Left hindlimb (tissue), 1 donor: ENCODE measurements at regions not wholly inside any gene's neighbourhood (a gene's known extent, or its start where the extent isn't known, plus 50 kb on each side); places are given as distances from the start of the nearest gene placed in this dataset.
"Not testable (repeated sequence)": the region's sequence is repeated elsewhere in the genome, so short reads cannot be mapped to it uniquely, and the experiment has no call there.

ENCODE experiments used
- DNase-seq: peaks from one replicate; pipeline ENCODE4 v3.0.0-alpha.2; 2018

GRCh38 chr5:13470975-13471374 is 473.5 kb downstream of the DNAH5 start:
- DNase-seq: no peak

- DNase-seq: no peak
These were observed 474.2 kb downstream of the DNAH5 start for GRCh38 chr5:13470263-13470662.

DNA sequence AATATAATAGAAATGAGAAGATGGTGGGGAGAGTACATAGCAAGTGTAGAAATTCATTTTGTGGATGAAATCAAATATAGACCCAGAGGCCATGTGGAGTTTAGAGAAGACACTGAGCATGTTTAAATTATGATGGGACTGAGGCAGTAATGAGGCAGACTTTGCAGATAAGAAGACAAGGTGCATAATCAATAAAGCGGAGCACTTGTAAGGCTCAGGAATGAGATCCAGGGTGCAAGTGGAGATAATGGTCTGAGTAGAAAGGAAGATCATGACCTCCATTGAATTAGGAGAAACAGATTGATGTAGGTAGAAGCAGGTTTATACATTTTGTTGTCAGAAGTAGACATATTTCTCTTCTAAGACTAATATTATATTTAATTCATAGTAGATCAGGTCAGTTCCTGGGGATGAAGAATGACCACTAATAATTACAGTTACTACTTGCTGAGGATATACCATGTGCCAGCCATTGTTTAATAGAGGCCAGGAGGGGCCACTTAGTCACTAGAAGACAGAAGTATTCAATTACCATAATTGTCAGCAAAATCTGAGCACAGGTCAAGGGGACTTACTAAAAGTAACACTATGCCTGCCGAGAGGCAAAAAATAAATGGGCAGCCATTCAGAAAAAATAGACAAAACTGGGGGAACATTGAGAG is 479.8 kb downstream of the DNAH5 start:
- no peak for DNase-seq

DNA sequence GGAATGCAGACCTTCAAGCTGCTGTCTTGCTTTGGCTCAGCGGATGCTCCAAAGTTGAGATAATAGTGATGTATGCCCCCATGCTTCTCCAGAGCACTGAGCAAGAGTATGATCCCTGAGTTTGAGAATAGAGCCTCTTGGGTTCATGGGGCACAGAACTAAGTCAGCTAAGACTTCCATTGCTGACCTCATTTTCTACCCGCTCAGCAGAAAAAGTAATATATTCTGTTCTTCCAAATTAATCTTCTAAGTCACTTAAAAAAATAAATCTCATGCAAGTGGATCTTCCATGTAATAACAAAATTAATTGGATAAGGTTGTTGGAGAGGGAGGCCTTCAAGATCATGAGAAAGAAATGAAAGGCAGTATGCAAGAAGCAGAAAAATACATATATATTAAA is 483.9 kb downstream of the DNAH5 start:
- no peak for DNase-seq

DNA sequence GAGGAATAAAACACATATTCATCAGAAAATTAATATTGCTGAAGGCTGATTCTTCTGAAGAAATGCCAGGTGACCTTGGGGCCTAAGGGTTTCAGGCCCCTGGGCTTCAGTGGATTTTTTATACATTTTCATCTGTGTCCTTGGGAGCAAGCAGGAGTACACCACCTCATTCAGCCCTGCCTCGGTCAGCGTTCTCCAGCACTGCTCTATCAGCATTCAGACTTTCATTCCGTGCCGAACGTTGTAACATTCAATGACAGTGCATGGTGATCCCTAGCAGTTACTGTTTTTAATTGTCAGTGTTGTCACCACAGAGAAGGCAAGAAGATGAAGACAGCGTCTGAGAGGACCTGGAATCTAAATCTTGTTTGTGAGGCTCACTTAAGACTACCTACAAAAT is 490.4 kb downstream of the DNAH5 start:
- no peak for DNase-seq

DNA sequence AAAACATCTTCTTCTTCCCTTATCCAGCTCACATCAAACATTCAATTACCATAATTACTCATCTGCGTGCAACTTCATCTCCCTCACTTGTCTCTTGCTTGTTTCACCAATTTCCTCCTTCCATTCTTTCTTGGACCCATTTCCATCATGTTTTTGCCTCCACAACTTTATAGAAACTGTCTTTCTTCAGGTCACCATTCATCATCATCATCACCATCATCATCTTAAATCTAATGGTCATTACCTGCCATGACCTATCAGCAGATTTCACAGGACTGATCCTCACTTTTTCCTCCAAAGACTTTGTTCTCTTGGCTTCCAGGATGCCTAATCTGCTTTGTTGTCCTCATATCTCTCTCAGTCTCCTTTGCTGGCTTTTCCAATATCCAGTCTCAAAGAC is 495.6 kb downstream of the DNAH5 start:
- DNase-seq: no peak

GRCh38 chr5:13439430-13439829 is 505.1 kb downstream of the DNAH5 start:
- no peak for DNase-seq

GRCh38 chr5:13427827-13428557 is 516.5 kb downstream of the DNAH5 start:
- no peak for DNase-seq

DNA sequence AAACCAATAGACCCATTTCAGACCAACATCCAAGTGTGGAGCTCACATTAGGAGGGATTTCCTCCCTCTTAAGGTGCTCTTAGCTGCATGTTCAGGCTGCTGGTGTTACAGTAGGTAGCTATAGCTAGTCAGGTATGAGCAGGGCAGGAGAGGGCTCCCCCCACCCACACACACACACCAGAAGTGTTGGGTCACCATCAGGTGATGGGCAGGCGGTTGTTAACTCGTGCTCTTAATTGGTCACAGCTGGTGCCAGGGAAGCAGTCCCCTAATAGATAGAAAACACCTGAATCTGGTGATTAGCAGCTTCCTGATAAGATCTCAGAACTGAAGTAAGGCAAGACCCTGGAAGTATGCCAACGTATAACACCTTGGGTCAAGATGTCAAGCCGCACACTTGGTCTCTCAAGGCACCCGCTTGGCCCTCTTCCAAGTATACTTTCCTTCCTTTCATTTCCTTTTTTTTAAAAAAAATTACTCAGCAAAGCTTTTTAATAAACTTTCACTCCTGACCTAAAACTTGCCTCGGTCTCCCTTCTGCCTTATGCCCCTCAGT is 532.4 kb downstream of the DNAH5 start:
- DNase-seq: no peak

DNA sequence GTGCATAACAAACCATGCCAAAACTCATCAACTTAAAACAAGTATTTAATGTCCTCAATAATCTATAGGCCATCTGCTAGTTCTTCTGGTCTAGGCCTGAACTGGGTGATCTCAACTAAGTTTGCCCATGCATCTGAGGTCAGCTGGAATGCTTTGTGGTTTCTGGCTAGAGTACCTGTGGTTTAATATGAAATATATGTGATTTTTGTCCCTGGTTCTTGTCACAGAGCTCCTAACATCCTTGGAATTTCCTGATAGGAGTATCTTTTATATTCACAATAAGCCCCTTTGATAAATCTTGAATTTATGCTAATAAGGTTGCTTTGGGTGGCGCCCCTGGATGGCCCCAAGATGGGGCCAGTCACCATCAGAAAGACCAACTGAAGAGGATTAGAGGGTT is 535.9 kb downstream of the DNAH5 start:
- no peak for DNase-seq

DNA sequence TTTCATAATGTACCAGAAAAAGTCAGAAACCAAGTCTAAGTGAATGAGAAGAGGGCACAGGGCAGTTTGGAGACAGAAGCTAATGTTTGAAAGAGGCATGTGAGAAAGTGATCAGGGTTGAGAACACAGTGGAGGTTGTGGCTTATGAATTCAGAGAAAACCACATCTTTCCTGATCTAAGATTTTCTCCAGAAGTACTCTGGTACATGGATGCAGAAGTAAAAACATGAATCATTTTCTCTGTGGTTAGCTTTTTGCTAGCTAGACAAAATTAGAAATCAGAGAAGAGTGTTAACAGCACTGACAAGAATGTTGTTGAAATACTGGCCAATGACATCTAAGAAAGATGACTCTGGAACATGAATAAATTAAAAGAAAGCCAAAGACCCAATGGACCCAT is 541.1 kb downstream of the DNAH5 start:
- DNase-seq: no peak

- DNase-seq: no peak
These were observed 559.4 kb downstream of the DNAH5 start for GRCh38 chr5:13385066-13385465.

DNA sequence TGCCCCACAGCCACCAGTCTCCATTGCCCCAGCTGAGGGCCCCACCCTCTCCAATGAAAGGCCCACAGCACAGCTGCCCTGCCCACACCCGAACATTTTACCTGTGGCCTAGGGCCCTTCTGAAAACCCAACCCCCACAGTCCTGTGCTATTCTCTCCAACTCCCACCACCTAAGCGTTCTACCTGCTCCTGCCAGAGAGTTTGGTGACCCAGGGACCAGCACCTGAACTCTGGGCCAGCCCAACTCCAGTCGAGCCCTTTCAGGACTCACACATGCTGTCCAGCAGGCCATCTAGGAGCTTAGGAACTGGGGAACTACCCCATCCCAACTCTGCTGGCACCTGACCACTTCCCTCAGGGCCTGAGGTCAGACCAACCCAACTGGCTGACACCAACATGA is 562.3 kb downstream of the DNAH5 start:
- DNase-seq: no peak

GRCh38 chr5:13378091-13378490 is 566.4 kb downstream of the DNAH5 start:
- no peak for DNase-seq

- no peak for DNase-seq
These were observed 585.1 kb downstream of the DNAH5 start for GRCh38 chr5:13359344-13359743.

GRCh38 chr5:13358342-13358741 is 586.1 kb downstream of the DNAH5 start:
- no peak for DNase-seq

DNA sequence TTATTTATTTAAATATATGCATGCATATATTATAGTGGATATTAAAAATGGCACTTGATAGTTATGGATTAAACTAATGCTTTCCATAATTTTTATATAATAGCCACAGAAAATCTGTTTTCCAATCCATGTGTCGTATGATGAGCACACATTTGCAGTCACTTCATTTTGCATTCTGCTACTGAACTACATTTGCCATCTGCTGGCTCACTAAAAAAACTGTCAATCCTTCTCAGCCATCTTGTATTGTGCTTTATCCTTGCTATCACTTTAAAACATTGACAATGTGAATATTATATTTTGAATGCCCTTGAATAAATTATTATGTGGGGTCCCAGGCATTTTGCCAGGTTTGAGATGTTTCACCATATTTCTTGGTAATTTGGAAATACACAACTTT is 586.6 kb downstream of the DNAH5 start:
- DNase-seq: no peak

DNA sequence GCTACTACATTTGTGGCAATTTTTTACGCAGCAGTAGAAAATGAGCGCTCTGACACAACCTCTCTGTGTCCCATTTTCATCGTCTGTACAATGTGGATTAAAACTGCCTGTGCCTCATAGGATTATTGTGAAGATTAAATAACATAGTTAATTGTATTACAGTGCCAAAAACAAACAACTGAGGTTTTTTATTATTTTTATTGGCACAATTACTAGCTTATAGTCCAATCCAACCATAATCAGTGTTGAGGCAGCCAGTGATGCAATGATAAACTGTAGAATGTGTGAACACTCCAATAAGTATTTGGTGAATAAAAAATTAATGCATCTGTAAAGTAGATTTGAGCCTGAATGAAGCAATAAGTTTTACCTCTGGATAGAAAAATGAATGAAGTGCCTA is 588.3 kb downstream of the DNAH5 start:
- DNase-seq: no peak

- no peak for DNase-seq
These were observed 589.9 kb downstream of the DNAH5 start for GRCh38 chr5:13354611-13355010.

GRCh38 chr5:13350767-13351166 is 593.7 kb downstream of the DNAH5 start:
- DNase-seq: no peak

DNA sequence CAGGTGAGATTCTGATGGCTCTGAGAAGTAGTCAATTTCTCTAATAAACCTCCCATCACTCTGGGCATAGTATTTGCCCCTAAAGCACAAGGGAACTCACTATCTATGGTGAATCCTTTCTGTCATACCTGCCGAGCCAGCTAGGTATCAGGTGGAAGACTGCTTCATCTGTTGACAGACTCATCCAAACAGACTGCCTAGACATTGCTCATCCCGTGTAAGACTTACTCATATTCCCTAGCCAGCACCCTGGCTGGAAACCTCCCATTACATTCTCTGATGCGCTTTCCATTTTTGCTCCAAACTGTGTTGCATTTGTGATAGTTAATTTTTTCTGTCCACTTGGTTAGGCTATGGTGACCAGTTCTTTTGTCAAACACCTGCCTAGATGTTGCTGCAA is 595.9 kb downstream of the DNAH5 start:
- no peak for DNase-seq

GRCh38 chr5:13346401-13346800 is 598.1 kb downstream of the DNAH5 start:
- no peak for DNase-seq

DNA sequence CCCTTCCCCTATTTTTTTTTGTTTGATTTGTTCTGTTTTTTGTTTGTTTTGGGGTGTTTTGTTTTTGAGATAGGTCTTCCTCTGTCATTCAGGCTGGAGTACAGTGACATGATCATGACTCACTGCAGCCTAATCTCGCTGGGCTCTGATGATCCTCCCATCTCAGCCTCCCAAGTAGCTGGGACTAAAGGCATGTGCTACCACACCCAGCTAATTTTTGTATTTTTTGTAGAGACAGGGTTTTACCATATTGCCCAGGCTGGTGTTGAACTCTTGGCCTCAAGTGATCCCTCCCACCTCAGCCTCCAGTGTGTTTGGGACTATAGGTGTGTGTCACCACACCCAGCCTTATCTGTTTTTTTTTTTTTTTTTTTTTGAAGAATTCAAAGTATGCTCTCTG is 605.4 kb downstream of the DNAH5 start:
- no peak for DNase-seq

DNA sequence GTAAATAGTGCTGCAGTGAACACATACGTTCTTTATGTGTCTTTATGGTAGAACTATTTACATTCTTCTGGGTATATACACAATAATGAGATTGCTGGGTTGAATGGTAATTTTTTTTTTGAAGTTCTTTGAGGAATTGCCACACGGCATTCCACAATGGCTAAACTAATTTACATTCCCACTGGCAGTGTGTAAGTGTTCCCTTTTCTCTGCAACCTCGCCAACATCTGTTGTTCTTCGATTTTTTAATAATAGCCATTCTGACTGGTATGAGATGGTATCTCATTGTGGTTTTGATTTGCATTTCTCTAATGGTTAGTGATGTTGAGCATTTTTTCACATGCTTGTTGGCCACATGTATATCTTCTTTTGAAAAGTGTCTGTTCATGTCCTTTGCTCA is 609.5 kb downstream of the DNAH5 start:
- not testable (repeated sequence) for DNase-seq

GRCh38 chr5:13331585-13331984 is 612.9 kb downstream of the DNAH5 start:
- no peak for DNase-seq
